ENCODE measurements at regions not wholly inside any gene's neighbourhood (a gene's known extent, or its start where the extent isn't known, plus 50 kb on each side); places are given as distances from the start of the nearest gene placed in this dataset.
"Not testable (repeated sequence)": the region's sequence is repeated elsewhere in the genome, so short reads cannot be mapped to it uniquely, and the experiment has no call there.

DNA sequence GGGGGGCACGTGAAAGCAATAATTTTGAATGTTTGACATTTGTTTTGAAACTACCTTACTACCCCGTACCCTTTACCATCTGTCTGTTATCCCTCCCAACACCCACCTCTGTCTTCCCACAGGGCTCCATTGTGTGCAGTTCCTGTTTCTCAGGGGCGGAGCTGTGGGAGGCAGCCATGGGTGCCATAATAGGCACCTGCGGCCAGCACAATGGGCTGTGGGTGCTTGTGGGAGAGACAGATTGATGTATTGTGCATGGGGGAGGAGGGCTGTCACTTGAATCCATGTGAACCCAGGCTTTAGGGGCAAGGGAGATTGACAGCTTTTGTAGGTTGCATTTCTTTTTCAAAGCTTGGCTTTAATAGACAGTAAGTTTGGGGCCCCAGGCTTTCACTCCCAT is 122.6 kb upstream of the CXorf66 start:
- Histone ChIP-seq H3K9me3 (no peaks in the 10 kb centered on the region), H3K4me1 (no peaks in the 10 kb centered on the region), H3K36me3 (no peaks in the 10 kb centered on the region), H3K4me3 (no peak overlapping the region), H3K27me3 (no peaks in the 10 kb centered on the region), H3K27ac (no peak overlapping the region)
- TF ChIP-seq, protein P1, sequence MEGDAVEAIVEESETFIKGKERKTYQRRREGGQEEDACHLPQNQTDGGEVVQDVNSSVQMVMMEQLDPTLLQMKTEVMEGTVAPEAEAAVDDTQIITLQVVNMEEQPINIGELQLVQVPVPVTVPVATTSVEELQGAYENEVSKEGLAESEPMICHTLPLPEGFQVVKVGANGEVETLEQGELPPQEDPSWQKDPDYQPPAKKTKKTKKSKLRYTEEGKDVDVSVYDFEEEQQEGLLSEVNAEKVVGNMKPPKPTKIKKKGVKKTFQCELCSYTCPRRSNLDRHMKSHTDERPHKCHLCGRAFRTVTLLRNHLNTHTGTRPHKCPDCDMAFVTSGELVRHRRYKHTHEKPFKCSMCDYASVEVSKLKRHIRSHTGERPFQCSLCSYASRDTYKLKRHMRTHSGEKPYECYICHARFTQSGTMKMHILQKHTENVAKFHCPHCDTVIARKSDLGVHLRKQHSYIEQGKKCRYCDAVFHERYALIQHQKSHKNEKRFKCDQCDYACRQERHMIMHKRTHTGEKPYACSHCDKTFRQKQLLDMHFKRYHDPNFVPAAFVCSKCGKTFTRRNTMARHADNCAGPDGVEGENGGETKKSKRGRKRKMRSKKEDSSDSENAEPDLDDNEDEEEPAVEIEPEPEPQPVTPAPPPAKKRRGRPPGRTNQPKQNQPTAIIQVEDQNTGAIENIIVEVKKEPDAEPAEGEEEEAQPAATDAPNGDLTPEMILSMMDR (IDR thresholded peaks at IDR 0.05): no peak
- intact Hi-C loops (cut with DNase I): no loop called here
- DNase-seq (ENCODE audit: low spot score in 2 of 2): no peak

DNA sequence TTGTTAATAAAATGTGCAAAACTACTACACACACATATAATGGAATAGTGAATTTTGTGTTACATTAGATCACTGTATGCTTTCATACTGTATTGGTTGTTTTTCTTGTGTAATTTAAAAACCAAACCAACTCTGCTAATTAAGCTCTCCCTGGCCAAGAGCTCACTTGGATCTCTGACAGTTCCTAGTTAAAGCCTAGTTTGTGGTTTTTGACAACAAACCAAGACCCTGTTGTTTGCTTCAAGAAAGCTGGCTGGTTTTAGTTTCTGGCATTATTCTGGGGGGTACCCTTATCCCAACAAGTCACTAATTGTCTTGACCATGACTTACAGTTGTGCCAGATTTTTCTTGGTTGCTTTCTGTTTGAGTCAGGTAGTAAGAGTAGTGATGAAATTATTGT is 121.4 kb upstream of the CXorf66 start:
- TF ChIP-seq, protein P1 (IDR thresholded peaks at IDR 0.05): no peak
- H3K9me3 ChIP-seq: no peaks in the 10 kb centered on the region
- intact Hi-C loops (cut with DNase I): no loop called here
- H3K4me1 ChIP-seq: no peaks in the 10 kb centered on the region
- DNase-seq (ENCODE audit: low spot score in 2 of 2): no peak
- no peaks in the 10 kb centered on the region for H3K36me3 ChIP-seq
- no peaks in the 10 kb centered on the region for H3K27me3 ChIP-seq
- H3K4me3 ChIP-seq: no peak overlapping the region
- no peak overlapping the region for H3K27ac ChIP-seq

DNA sequence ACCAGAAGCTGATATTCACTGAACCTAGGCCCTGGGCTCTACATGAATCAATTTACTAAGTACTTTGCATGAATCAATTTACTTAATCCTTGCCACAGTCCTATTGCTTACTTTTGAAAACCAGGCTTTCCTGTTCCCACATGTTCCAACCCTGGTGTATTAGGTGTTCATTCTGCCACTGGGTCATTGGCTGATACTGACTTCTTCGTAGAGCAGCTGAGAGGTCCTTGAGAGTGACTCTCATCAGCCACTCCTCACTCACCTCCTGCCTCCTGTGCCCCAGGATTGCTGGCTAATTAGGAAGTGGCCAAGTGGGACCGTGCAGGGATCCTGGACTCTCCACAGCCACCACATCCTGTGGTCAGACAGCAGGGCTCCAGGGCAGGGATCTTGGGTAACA is 109.5 kb upstream of the CXorf66 start:
- H3K27ac ChIP-seq; H3K9me3 ChIP-seq; DNase-seq (ENCODE audit: low spot score in 2 of 2); H3K4me3 ChIP-seq; H3K36me3 ChIP-seq; intact Hi-C loops (cut with DNase I); H3K27me3 ChIP-seq; H3K4me1 ChIP-seq: not testable (repeated sequence)

DNA sequence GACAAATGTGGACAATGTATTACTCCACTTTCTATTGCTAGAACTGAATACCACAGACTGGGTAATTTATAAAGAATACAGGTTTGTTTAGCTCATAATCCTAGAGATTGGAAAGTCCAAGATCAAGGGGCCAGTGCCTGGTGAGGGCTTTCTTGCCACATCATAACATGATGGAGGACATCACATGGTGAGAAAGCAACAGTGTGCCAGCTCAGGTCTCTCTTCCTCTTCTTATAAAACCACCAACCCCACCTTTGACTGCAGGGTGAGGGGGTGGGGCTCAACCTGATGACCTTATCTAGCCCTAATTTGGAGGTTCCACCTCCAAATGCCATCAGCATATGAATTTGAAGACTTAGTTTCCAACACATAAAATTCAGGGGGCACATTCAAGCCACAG is 105.7 kb upstream of the CXorf66 start:
- intact Hi-C loops (cut with DNase I): no loop called here
- no peaks in the 10 kb centered on the region for H3K36me3 ChIP-seq
- TF ChIP-seq, protein P1 (IDR thresholded peaks at IDR 0.05): no peak

DNA sequence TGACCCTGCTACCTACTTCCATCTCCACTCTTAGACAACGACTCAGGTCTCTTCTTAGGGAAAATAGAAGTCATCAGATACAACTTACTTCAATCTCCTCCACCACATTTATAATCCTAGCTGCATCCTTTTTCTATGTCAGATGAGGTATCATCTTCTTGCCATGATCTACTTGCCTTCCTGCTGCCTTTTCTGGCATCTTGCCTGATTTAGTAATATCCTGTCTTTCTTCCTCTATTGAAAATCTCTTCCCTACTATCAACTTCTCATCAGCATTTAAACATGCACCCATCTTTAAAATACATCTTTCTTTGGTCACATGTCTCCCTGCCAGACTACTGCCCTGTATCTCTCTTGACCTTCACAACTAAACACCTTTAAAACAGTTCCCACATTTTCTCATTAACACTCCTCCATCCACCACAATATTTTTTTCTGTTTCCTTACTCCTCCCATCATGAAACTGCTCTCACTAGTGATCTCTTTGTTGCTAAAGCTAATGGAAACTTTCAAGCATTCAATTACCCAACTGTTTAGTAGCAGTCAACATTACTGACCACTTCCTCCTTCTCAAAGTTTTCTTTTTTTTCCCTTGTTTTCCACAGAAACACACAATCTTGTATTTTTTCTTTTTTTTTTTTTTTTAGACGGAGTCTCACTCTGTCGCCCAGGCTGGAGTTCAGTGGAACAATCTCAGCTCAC is 100.8 kb upstream of the CXorf66 start:
- TF ChIP-seq, protein P1 (IDR thresholded peaks at IDR 0.05): no peak
- no peak overlapping the region for H3K4me3 ChIP-seq
- H3K27me3 ChIP-seq: no peaks in the 10 kb centered on the region
- H3K36me3 ChIP-seq: no peaks in the 10 kb centered on the region
- no peaks in the 10 kb centered on the region for H3K4me1 ChIP-seq
- intact Hi-C loops (cut with DNase I): no loop called here
- no peak for DNase-seq (ENCODE audit: low spot score in 2 of 2)
- H3K27ac ChIP-seq: no peak overlapping the region
- no peaks in the 10 kb centered on the region for H3K9me3 ChIP-seq

More for the DNA sequence above, 105.7 kb upstream of the CXorf66 start:
- H3K9me3 ChIP-seq: no peaks in the 10 kb centered on the region
- no peaks in the 10 kb centered on the region for H3K4me1 ChIP-seq
- H3K27me3 ChIP-seq: no peaks in the 10 kb centered on the region
- no peak overlapping the region for H3K4me3 ChIP-seq
- no peak for DNase-seq (ENCODE audit: low spot score in 2 of 2)
- H3K27ac ChIP-seq: no peak overlapping the region

DNA sequence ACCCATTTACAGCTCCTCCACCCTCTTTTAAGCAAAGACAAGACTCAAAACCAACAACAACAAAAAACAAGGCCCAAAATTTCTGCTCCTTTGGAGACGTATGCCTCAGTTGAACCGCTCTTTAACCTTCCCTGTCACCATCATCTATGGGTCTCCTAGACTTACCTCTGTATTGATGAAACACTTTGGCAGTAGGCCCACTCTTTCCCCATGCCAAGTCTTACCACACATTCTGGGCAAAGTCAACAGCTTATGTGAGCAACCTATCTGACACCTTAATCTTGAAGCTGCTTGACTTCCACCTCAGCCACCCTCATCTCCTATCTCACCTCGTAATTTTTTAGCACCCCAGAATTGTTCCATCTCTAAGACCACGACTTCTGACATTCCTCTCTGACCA is 99.7 kb upstream of the CXorf66 start:
- Histone ChIP-seq H3K36me3 (no peaks in the 10 kb centered on the region), H3K27ac (no peak overlapping the region), H3K9me3 (no peaks in the 10 kb centered on the region), H3K4me3 (no peak overlapping the region), H3K4me1 (no peaks in the 10 kb centered on the region), H3K27me3 (no peaks in the 10 kb centered on the region)
- no peak for DNase-seq (ENCODE audit: low spot score in 2 of 2)
- TF ChIP-seq, protein P1 (IDR thresholded peaks at IDR 0.05): no peak
- intact Hi-C loops (cut with DNase I): no loop called here

Measured in ascending aorta (tissue), 2 donors.